SK-N-SH (cell line): ENCODE measurements at regions not wholly inside any gene's neighbourhood (a gene's known extent, or its start where the extent isn't known, plus 50 kb on each side); places are given as distances from the start of the nearest gene placed in this dataset.

Experiments
- CTCF ChIA-PET: fragments of 300-600, 350-600 bp; formaldehyde crosslinking; extraction: SDS; loops from one replicate; lab custom pipeline; 2021; lab: Yijun Ruan, JAX
- POLR2A ChIA-PET: fragments of 350-600 bp; sonication (Branson Sonifier 250); formaldehyde crosslinking; extraction: SDS; loops from one replicate; lab custom pipeline; 2020; ENCODE audit warnings: antibody characterized with exemption, inconsistent platforms; lab: Yijun Ruan, JAX
- DNase-seq: peaks from one replicate; pipeline ENCODE4 v3.0.0; 2012
- H2AFZ ChIP-seq: fragments of 200-600 bp; sonication (generic); 2 replicates; pipeline ENCODE4 v1.8.1; 2016; ENCODE audit warnings: antibody characterized with exemption, mild to moderate bottlenecking, low read depth
- H3F3A ChIP-seq: fragments of 200-600 bp; sonication (generic); replicated peaks from 2 replicates; pipeline ENCODE3; 2016; ENCODE audit warnings: antibody characterized with exemption, mild to moderate bottlenecking; ENCODE audit not compliant: insufficient read depth
- H3K27ac ChIP-seq, 2 experiments: fragments of 200-500 bp in 1 of 2; fragments of 200-600 bp in 1 of 2; sonication (Bioruptor generic) in 1 of 2; sonication (generic), shearing (Covaris generic) in 1 of 2; 2 replicates each; pipeline versions ENCODE4 v1.5.1 to v1.6.1; 2014 to 2016; ENCODE audit warnings: low read depth in 2 of 2, inconsistent platforms in 1 of 2, low read length in 1 of 2, mild to moderate bottlenecking in 1 of 2, mixed read lengths in 1 of 2
- H3K27me3 ChIP-seq: fragments of 200-600 bp; sonication (generic), shearing (Covaris generic); 2 replicates; pipeline ENCODE4 v1.6.1; 2016; ENCODE audit warnings: mixed run types; ENCODE audit not compliant: insufficient read depth
- H3K36me3 ChIP-seq, 2 experiments: fragments of 200-500 bp in 1 of 2; fragments of 200-600 bp in 1 of 2; sonication (Bioruptor generic) in 1 of 2; sonication (generic) in 1 of 2; replicated peaks in 1 of 2; 2 replicates each; pipeline versions ENCODE3 to v1.5.1; 2014 to 2016; ENCODE audit warnings: low read length in 1 of 2, mild to moderate bottlenecking in 1 of 2; ENCODE audit not compliant: insufficient read depth in 2 of 2, control insufficient read depth in 1 of 2
- H3K4me1 ChIP-seq, 2 experiments: fragments of 200-500 bp in 1 of 2; fragments of 200-600 bp in 1 of 2; sonication (Bioruptor generic) in 1 of 2; sonication (generic), shearing (Covaris generic) in 1 of 2; 2 replicates each; pipeline versions ENCODE4 v1.5.1 to v1.6.1; 2014 to 2016; ENCODE audit warnings: low read depth in 1 of 2, low read length in 1 of 2, mixed run types in 1 of 2; ENCODE audit not compliant: insufficient read depth in 2 of 2, control insufficient read depth in 1 of 2
- H3K4me2 ChIP-seq: fragments of 200-600 bp; sonication (generic), shearing (Covaris generic); 2 replicates; pipeline ENCODE4 v1.6.1; 2017; ENCODE audit warnings: mixed run types
- H3K4me3 ChIP-seq, 2 experiments: fragments of 200-500 bp in 1 of 2; fragments of 200-600 bp in 1 of 2; sonication (Bioruptor generic) in 1 of 2; sonication (generic), shearing (Covaris generic) in 1 of 2; 2 replicates each; pipeline versions ENCODE4 v1.5.1 to v1.8.1; 2014 to 2016; ENCODE audit warnings: low read depth in 2 of 2, inconsistent platforms in 1 of 2, low read length in 1 of 2, mild to moderate bottlenecking in 1 of 2, mixed read lengths in 1 of 2, moderate library complexity in 1 of 2
- H3K79me2 ChIP-seq: fragments of 200-600 bp; sonication (generic); 2 replicates; pipeline ENCODE4 v1.8.1; 2017; ENCODE audit warnings: mild to moderate bottlenecking; ENCODE audit not compliant: insufficient read depth
- H3K9ac ChIP-seq: fragments of 200-600 bp; sonication (generic); 2 replicates; pipeline ENCODE4 v1.6.1; 2017; ENCODE audit warnings: mixed run types
- H3K9me2 ChIP-seq: fragments of 200-600 bp; sonication (generic); 2 replicates; pipeline ENCODE4 v1.6.1; 2017; ENCODE audit warnings: mixed run types
- H3K9me3 ChIP-seq: fragments of 200-600 bp; sonication (generic); 2 replicates; pipeline ENCODE4 v1.6.1; 2017; ENCODE audit warnings: mixed run types, mild to moderate bottlenecking, moderate library complexity
- H4K20me1 ChIP-seq: fragments of 200-600 bp; sonication (generic); 2 replicates; pipeline ENCODE4 v1.6.1; 2017; ENCODE audit warnings: mild to moderate bottlenecking, mixed run types; ENCODE audit not compliant: insufficient read depth
- CHD2 ChIP-seq: fragments of 150-350 bp; IDR thresholded peaks from 2 replicates; pipeline ENCODE4 v1.6.1; 2018; ENCODE audit warnings: low read length; ENCODE audit not compliant: partially characterized antibody
- ELF1 ChIP-seq: IDR thresholded peaks from 2 replicates; pipeline ENCODE4 v1.4.0; 2012
- EP300 ChIP-seq, 2 experiments: IDR thresholded peaks; 2 replicates each; pipeline versions ENCODE4 v1.4.0 to v1.6.1; 2012; ENCODE audit warnings: borderline replicate concordance in 1 of 2, low read depth in 1 of 2, low read length in 1 of 2
- EZH2phosphoT487 ChIP-seq: fragments of 200-600 bp; sonication (generic); IDR thresholded peaks from 2 replicates; pipeline ENCODE4 v1.6.1; 2017; ENCODE audit warnings: low read depth, mixed run types, mild to moderate bottlenecking, antibody characterized with exemption, moderate library complexity, borderline replicate concordance
- FOSL2 ChIP-seq: IDR thresholded peaks from 2 replicates; pipeline ENCODE4 v1.4.0; 2012; ENCODE audit warnings: low read depth, mild to moderate bottlenecking, moderate library complexity, borderline replicate concordance
- FOXJ3 ChIP-seq: sonication (generic); formaldehyde crosslinking; IDR thresholded peaks from 2 replicates; pipeline ENCODE4 v1.5.1; 2020; ENCODE audit warnings: mild to moderate bottlenecking, missing genetic modification reagents
- GABPA ChIP-seq: IDR thresholded peaks from 2 replicates; pipeline ENCODE4 v1.4.0; 2012; ENCODE audit warnings: low read depth, mild to moderate bottlenecking
- GATA2 ChIP-seq: sonication (generic); formaldehyde crosslinking; IDR thresholded peaks from 2 replicates; pipeline ENCODE4 v1.5.0; 2020; ENCODE audit warnings: mild to moderate bottlenecking, missing genetic modification reagents
- JUND ChIP-seq: IDR thresholded peaks from 2 replicates; pipeline ENCODE4 v1.4.0; 2012
- MEF2A ChIP-seq: IDR thresholded peaks from 2 replicates; pipeline ENCODE4 v1.4.0; 2012; ENCODE audit warnings: low read depth, borderline replicate concordance
- MXI1 ChIP-seq: IDR thresholded peaks from 2 replicates; pipeline ENCODE4 v1.6.1; 2012; ENCODE audit warnings: mild to moderate bottlenecking, low read depth, low read length, improper control_type of control experiment
- POLR2AphosphoS5 ChIP-seq: IDR thresholded peaks from 2 replicates; pipeline ENCODE4 v1.6.1; 2012; ENCODE audit warnings: low read depth, low read length
- RCOR1 ChIP-seq: fragments of 150-350 bp; IDR thresholded peaks from 2 replicates; pipeline ENCODE4 v1.6.1; 2017; ENCODE audit warnings: antibody characterized with exemption, low read length
- SIN3A ChIP-seq: IDR thresholded peaks from 2 replicates; pipeline ENCODE4 v1.6.1; 2012; ENCODE audit warnings: low read depth, mild to moderate bottlenecking, low read length, moderate library complexity, borderline replicate concordance
- SMC3 ChIP-seq: IDR thresholded peaks from 2 replicates; pipeline ENCODE4 v1.6.1; 2012; ENCODE audit warnings: low read depth, low read length, improper control_type of control experiment
- TAF1 ChIP-seq: IDR thresholded peaks from 2 replicates; pipeline ENCODE4 v1.6.1; 2012; ENCODE audit warnings: low read depth, mild to moderate bottlenecking, low read length, moderate library complexity, borderline replicate concordance
- TCF12 ChIP-seq: IDR thresholded peaks from 2 replicates; pipeline ENCODE4 v1.4.0; 2012
- WGBS: methylation state at CpG from one replicate; pipeline ENCODE4 v1.1.6; 2017; ENCODE audit warnings: low lambda C conversion rate; 5-methylcytosine and 5-hydroxymethylcytosine counted together
- TF ChIP-seq, protein P1 (sequence below): fragments of 150-350 bp; IDR thresholded peaks from 2 replicates; pipeline ENCODE4 v1.6.1; 2016; ENCODE audit warnings: mild to moderate bottlenecking, low read depth, low read length
- TF ChIP-seq, protein P2 (sequence below): fragments of 150-350 bp; IDR thresholded peaks from 2 replicates; pipeline ENCODE4 v1.6.1; 2017; ENCODE audit warnings: antibody characterized with exemption, low read length, low read depth, borderline replicate concordance

DNA sequence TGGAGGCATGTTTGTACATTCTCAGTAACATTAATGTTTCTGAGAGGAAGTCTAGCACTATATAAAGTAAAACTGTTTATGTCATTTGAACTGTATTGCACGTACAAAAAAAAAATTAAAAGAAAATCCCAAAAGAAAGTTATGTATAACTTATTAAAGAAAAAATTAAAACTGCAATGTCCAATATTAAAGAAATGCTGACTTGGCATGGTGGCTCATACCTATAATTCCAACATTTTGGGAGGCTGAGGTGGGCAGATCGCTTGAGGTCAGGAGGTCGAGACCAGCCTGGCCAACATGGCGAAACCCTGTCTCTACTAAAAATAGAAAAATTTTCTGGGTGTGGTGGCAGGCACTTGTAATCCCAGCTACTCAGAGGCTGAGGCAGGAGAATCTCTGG lies 178.7 kb upstream of the VIPR2 start:
- no peak for DNase-seq
- H3K36me3 ChIP-seq, result no peaks in the 10 kb centered on the region

DNA sequence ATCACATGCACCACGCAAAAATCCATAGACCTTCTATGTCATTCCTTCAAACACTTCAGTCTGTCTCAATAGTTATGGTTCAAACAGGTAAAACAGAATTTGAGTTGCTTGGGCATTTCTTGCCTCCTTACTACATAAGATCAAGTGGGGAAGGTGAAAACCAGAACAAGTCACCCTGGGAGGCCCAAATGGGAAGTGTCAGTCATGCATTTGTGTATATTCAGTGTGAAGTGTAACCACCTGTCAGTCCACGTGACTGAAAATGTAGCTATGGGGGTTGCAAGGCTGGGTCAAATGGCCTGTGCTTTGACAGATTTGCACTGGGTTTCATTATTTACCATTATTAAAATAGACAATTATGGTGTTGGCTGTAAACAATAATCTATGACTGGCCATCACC lies 176.6 kb upstream of the VIPR2 start:
- Histone ChIP-seq H3K27me3 (no peaks in the 10 kb centered on the region), H3K9me3 (0 out of 2 replicates have a peak, but pooled peaks cover 2% of the 10 kb centered on the region), H2AFZ (no peak overlapping the region), H4K20me1 (no peaks in the 10 kb centered on the region), H3K4me1 (no peaks in the 10 kb centered on the region; a peak in 1 of 4 replicates), H3K4me3 (no peak overlapping the region), H3K4me2 (no peak overlapping the region), H3K27ac (no peak overlapping the region), H3K79me2 (no peaks in the 10 kb centered on the region), H3K9ac (no peak overlapping the region), H3F3A (no peaks in the 10 kb centered on the region), H3K9me2 (no peaks in the 10 kb centered on the region), H3K36me3 (no peaks in the 10 kb centered on the region)
- DNase-seq, result no peak
- TF ChIP-seq FOSL2 (no peak), TCF12 (no peak), SIN3A (no peak), JUND (no peak), POLR2AphosphoS5 (no peak), TAF1 (no peak), CHD2 (no peak), MXI1 (no peak), GABPA (no peak), EP300 (IDR thresholded peaks at IDR 0.05; ENCODE audit: borderline replicate concordance in 1 of 2, low read depth in 1 of 2, low read length in 1 of 2) (no peak), MEF2A (no peak), GATA2 (CRISPR knock-in tag) (no peak), EZH2phosphoT487 (no peak)
- TF ChIP-seq, protein P1, sequence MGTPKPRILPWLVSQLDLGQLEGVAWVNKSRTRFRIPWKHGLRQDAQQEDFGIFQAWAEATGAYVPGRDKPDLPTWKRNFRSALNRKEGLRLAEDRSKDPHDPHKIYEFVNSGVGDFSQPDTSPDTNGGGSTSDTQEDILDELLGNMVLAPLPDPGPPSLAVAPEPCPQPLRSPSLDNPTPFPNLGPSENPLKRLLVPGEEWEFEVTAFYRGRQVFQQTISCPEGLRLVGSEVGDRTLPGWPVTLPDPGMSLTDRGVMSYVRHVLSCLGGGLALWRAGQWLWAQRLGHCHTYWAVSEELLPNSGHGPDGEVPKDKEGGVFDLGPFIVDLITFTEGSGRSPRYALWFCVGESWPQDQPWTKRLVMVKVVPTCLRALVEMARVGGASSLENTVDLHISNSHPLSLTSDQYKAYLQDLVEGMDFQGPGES, result no peak
- TF ChIP-seq, protein P2, sequence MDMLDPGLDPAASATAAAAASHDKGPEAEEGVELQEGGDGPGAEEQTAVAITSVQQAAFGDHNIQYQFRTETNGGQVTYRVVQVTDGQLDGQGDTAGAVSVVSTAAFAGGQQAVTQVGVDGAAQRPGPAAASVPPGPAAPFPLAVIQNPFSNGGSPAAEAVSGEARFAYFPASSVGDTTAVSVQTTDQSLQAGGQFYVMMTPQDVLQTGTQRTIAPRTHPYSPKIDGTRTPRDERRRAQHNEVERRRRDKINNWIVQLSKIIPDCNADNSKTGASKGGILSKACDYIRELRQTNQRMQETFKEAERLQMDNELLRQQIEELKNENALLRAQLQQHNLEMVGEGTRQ, result no peak
- CTCF ChIA-PET, result no interaction called here
- WGBS, result 16% methylated on average over 2 of the region's 2 CpGs
- POLR2A ChIA-PET, result no interaction called here

More for the DNA sequence above, 178.7 kb upstream of the VIPR2 start:
- Histone ChIP-seq H3K9me3 (peaks cover 10% of the 10 kb centered on the region), H3K4me1 (no peaks in the 10 kb centered on the region; a peak in 1 of 4 replicates), H3K9ac (no peak overlapping the region), H3K27me3 (no peaks in the 10 kb centered on the region), H2AFZ (no peak overlapping the region), H4K20me1 (no peaks in the 10 kb centered on the region), H3F3A (peaks cover 4% of the 10 kb centered on the region), H3K27ac (no peak overlapping the region), H3K4me2 (no peak overlapping the region), H3K9me2 (no peaks in the 10 kb centered on the region), H3K4me3 (no peak overlapping the region), H3K79me2 (no peaks in the 10 kb centered on the region)
- POLR2A ChIA-PET, result no interaction called here
- 25% methylated on average over 4 of the region's 4 CpGs for WGBS
- TF ChIP-seq RCOR1 (no peak), TAF1 (no peak), FOSL2 (no peak), FOXJ3 (CRISPR knock-in tag) (no peak), POLR2AphosphoS5 (no peak), EP300 (IDR thresholded peaks at IDR 0.05; ENCODE audit: borderline replicate concordance in 1 of 2, low read depth in 1 of 2, low read length in 1 of 2) (no peak), ELF1 (no peak), SMC3 (no peak), CHD2 (no peak), GATA2 (CRISPR knock-in tag) (no peak), MXI1 (no peak), JUND (no peak), SIN3A (no peak), MEF2A (no peak), GABPA (no peak)
- TF ChIP-seq, protein P2, result no peak
- CTCF ChIA-PET, result no interaction called here
